ENCODE measurements at regions not wholly inside any gene's neighbourhood (a gene's known extent, or its start where the extent isn't known, plus 50 kb on each side); places are given as distances from the start of the nearest gene placed in this dataset.

GRCh38 chr11:8740129-8740528 lies 57.5 kb downstream of the RPL27A start:
- no peak for DNase-seq

- no peak for DNase-seq
Observed at GRCh38 chr11:8744423-8744822, 61.8 kb downstream of the RPL27A start.

- no peak for DNase-seq
Observed at GRCh38 chr11:8745431-8746253, 63.0 kb downstream of the RPL27A start.

- DNase-seq = no peak
Observed at GRCh38 chr11:8746331-8746974, 63.9 kb downstream of the RPL27A start.

- no peak for DNase-seq
Observed at GRCh38 chr11:8747173-8747572, 64.6 kb downstream of the RPL27A start.

- no peak for DNase-seq
Observed at GRCh38 chr11:8748317-8748716, 65.7 kb downstream of the RPL27A start.

- DNase-seq = no peak
Observed at GRCh38 chr11:8749202-8749601, 66.6 kb downstream of the RPL27A start.

GRCh38 chr11:8754241-8754640 lies 71.6 kb downstream of the RPL27A start:
- DNase-seq = no peak

GRCh38 chr11:8756201-8756600 lies 73.6 kb downstream of the RPL27A start:
- no peak for DNase-seq

- no peak for DNase-seq
Observed at GRCh38 chr11:8757047-8757446, 74.5 kb downstream of the RPL27A start.

- DNase-seq = no peak
Observed at GRCh38 chr11:8757533-8757932, 74.9 kb downstream of the RPL27A start.

- no peak for DNase-seq
Observed at GRCh38 chr11:8758619-8759169, 76.1 kb downstream of the RPL27A start.

- no peak for DNase-seq
Observed at GRCh38 chr11:8759634-8760033, 77.0 kb downstream of the RPL27A start.

- DNase-seq = no peak
Observed at GRCh38 chr11:8760896-8761295, 78.3 kb downstream of the RPL27A start.

GRCh38 chr11:8763070-8763685 lies 80.6 kb downstream of the RPL27A start:
- no peak for DNase-seq

GRCh38 chr11:8765294-8765693 lies 82.7 kb downstream of the RPL27A start:
- no peak for DNase-seq

- no peak for DNase-seq
Observed at GRCh38 chr11:8766043-8766987, 83.7 kb downstream of the RPL27A start.

GRCh38 chr11:8766988-8767374 lies 84.4 kb downstream of the RPL27A start:
- no peak for DNase-seq

GRCh38 chr11:8767466-8768142 lies 85.0 kb downstream of the RPL27A start:
- no peak for DNase-seq

GRCh38 chr11:8768625-8769333 lies 86.2 kb downstream of the RPL27A start:
- no peak for DNase-seq

All from stimulated activated CD4-positive, alpha-beta T cell treated with anti-CD3 and anti-CD28 coated beads, Interleukin-4, amount 100 ng/mL, for 1 hour (primary cell).